ENCODE measurements at regions not wholly inside any gene's neighbourhood (a gene's known extent, or its start where the extent isn't known, plus 50 kb on each side); places are given as distances from the start of the nearest gene placed in this dataset.

GRCh38 chr2:17311106-17311619 lies 207.1 kb downstream of the RAD51AP2 start:
- Histone ChIP-seq H3K4me3 (no peak overlapping the region), H3K27ac (no peak overlapping the region), H3K4me1 (no peaks in the 10 kb centered on the region), H3K9me3 (no peaks in the 10 kb centered on the region), H3K36me3 (no peaks in the 10 kb centered on the region), H3K27me3 (no peaks in the 10 kb centered on the region)
- intact Hi-C loops (cut with DNase I; ENCODE audit: low total_unique reads), result no loop called here
- WGBS, 5 donors, result 90 to 98% (median 94%) methylated on average over 2 of the region's 2 CpGs
- no peak for DNase-seq
- TF ChIP-seq EP300 (IDR thresholded peaks at IDR 0.05), result no peak
- no peak for TF ChIP-seq POLR2A (IDR thresholded peaks at IDR 0.05)
- TF ChIP-seq CTCF (IDR thresholded peaks at IDR 0.05), result no peak
- TF ChIP-seq POLR2AphosphoS5 (IDR thresholded peaks at IDR 0.05), result no peak

- H3K9me3 ChIP-seq, result no peaks in the 10 kb centered on the region
- no peak overlapping the region for H3K27ac ChIP-seq
- TF ChIP-seq POLR2AphosphoS5 (IDR thresholded peaks at IDR 0.05) (no peak), EP300 (IDR thresholded peaks at IDR 0.05) (no peak), CTCF (IDR thresholded peaks at IDR 0.05) (peak in 5 of 7 experiments; percentile 38 to 59 (median 48)), POLR2A (IDR thresholded peaks at IDR 0.05) (no peak)
- intact Hi-C loops (cut with DNase I; ENCODE audit: low total_unique reads), result loop anchor here (10.0 kb wide), 1 partner anchor 535 kb away; no protein-coding TSS in a partner anchor
- no peak overlapping the region for H3K4me3 ChIP-seq
- no peaks in the 10 kb centered on the region for H3K27me3 ChIP-seq
- H3K36me3 ChIP-seq, result no peaks in the 10 kb centered on the region
- DNase-seq, result peak; percentile 40 to 82
- WGBS, 5 donors, result 10 to 19% (median 16%) methylated on average over 6 of the region's 6 CpGs
- H3K4me1 ChIP-seq, result no peaks in the 10 kb centered on the region
Measured at GRCh38 chr2:17309741-17310339, 208.4 kb downstream of the RAD51AP2 start.

GRCh38 chr2:17309181-17309580 lies 209.1 kb downstream of the RAD51AP2 start:
- no peaks in the 10 kb centered on the region for H3K4me1 ChIP-seq
- H3K27ac ChIP-seq, result no peak overlapping the region
- no peaks in the 10 kb centered on the region for H3K27me3 ChIP-seq
- intact Hi-C loops (cut with DNase I; ENCODE audit: low total_unique reads), result loop anchor here (10.0 kb wide), 1 partner anchor 534 kb away; no protein-coding TSS in a partner anchor
- no peaks in the 10 kb centered on the region for H3K36me3 ChIP-seq
- H3K4me3 ChIP-seq, result no peak overlapping the region
- DNase-seq, result no peak
- 87 to 94% (median 89%) methylated on average over 2 of the region's 2 CpGs for WGBS, 5 donors
- no peak for TF ChIP-seq POLR2AphosphoS5 (IDR thresholded peaks at IDR 0.05)
- TF ChIP-seq EP300 (IDR thresholded peaks at IDR 0.05), result no peak
- TF ChIP-seq CTCF (IDR thresholded peaks at IDR 0.05), result no peak
- no peaks in the 10 kb centered on the region for H3K9me3 ChIP-seq

DNA sequence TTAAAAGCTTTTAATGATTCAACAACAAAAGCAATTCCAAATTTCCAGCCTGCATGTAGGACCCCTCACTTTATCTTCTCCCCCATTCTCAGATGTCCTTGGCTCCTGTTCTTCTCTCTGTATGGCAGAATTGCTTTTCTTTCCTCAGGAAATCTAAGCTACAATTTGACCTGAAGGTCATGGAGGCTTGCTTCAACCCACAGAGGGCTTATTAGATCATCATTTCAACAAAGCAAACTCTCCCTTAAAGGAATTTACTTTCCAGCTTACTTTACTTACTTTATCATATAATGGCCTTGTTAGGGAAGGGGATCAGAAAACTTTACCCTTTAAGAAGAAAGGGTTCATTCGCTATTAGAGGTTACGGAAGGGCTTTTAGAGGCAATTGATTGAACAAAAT lies 211.5 kb downstream of the RAD51AP2 start:
- WGBS, 5 donors, result 67 to 90% (median 83%) methylated on average over 2 of the region's 2 CpGs
- intact Hi-C loops (cut with DNase I; ENCODE audit: low total_unique reads), result loop anchor here (10.0 kb wide), 1 partner anchor 532 kb away; no protein-coding TSS in a partner anchor
- TF ChIP-seq CTCF (IDR thresholded peaks at IDR 0.05) (no peak), POLR2A (IDR thresholded peaks at IDR 0.05) (no peak), EP300 (IDR thresholded peaks at IDR 0.05) (no peak), POLR2AphosphoS5 (IDR thresholded peaks at IDR 0.05) (no peak)
- Histone ChIP-seq H3K27me3 (no peaks in the 10 kb centered on the region), H3K36me3 (no peaks in the 10 kb centered on the region), H3K27ac (no peak overlapping the region), H3K4me1 (no peaks in the 10 kb centered on the region), H3K4me3 (no peak overlapping the region), H3K9me3 (no peaks in the 10 kb centered on the region)
- no peak for DNase-seq

Measured in stomach (tissue), 8 donors.